Breast epithelium (tissue), 4 donors: ENCODE measurements at regions not wholly inside any gene's neighbourhood (a gene's known extent, or its start where the extent isn't known, plus 50 kb on each side); places are given as distances from the start of the nearest gene placed in this dataset.

ENCODE experiments used
- DNase-seq, 2 donors: peaks; one replicate each; pipeline ENCODE4 v3.0.0-alpha.2; 2019; ENCODE audit warnings: low spot score in 2 of 2
- H3K27ac ChIP-seq, 2 donors: fragments of 200-600 bp; sonication (generic) in 1 of 2; one replicate each; pipeline ENCODE4 v1.5.1; 2016 to 2019; ENCODE audit warnings: mild to moderate bottlenecking in 1 of 2
- H3K27me3 ChIP-seq, 2 donors: fragments of 200-600 bp; sonication (generic) in 1 of 2; one replicate each; pipeline versions ENCODE4 v1.5.1 to v1.6.0; 2017 to 2019; ENCODE audit warnings: control low read depth in 1 of 2, mild to moderate bottlenecking in 1 of 2
- H3K36me3 ChIP-seq: fragments of 200-600 bp; one replicate; pipeline ENCODE4 v1.5.1; 2019
- H3K4me1 ChIP-seq, 2 donors: fragments of 200-600 bp; sonication (generic); one replicate each; pipeline ENCODE4 v1.5.1; 2016 to 2019; ENCODE audit warnings: control low read depth in 1 of 2
- H3K4me3 ChIP-seq, 3 donors: fragments of 200-600 bp; sonication (generic); 1 replicate in 2 of 3; 2 replicates in 1 of 3; pipeline ENCODE4 v1.5.1; 2016 to 2019; ENCODE audit warnings: mild to moderate bottlenecking in 3 of 3, moderate library complexity in 2 of 3
- H3K9me3 ChIP-seq, 2 donors: fragments of 200-600 bp; sonication (generic) in 1 of 2; one replicate each; pipeline ENCODE4 v1.5.1; 2016 to 2019; ENCODE audit warnings: control low read depth in 1 of 2
- POLR2A ChIP-seq: fragments of 450-650 bp; IDR thresholded peaks from one replicate; pipeline ENCODE4 v1.6.1; 2016; ENCODE audit warnings: antibody characterized with exemption, mild to moderate bottlenecking, moderate library complexity
- POLR2AphosphoS5 ChIP-seq, 3 donors: sonication (generic); formaldehyde crosslinking; IDR thresholded peaks; one replicate each; pipeline ENCODE4 v1.6.1; 2017; ENCODE audit warnings: antibody characterized with exemption in 3 of 3
- intact Hi-C: fragments of 100-400 bp; cut with DNase I; formaldehyde crosslinking; loops from one replicate; pipeline ENCODE4 v1.15.1; 2023; ENCODE audit warnings: low total_unique reads
- TF ChIP-seq, protein P1 (sequence below), 3 donors: fragments of 450-650 bp; IDR thresholded peaks; one replicate each; pipeline ENCODE4 v1.5.1; 2016 to 2017; ENCODE audit warnings: antibody characterized with exemption in 3 of 3, mild to moderate bottlenecking in 3 of 3, moderate library complexity in 3 of 3

DNA sequence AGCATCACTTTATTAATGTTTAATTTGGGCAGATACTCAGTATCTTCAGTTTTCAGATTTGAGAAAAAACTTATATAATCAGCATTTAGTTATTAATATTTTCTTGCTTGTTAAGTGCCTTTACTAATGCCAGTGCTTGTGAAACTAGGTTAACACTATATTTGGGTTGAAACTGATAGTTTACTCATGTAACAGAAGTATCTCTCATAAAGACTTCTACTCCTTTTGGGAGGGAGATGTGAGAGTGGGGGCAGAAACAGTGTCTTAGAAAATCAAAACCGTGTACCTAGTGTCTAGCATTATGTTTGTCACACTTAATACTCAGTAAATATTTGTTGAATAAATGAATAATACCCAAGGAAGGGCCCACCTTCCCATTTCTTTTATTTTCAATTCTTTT is 129.5 kb downstream of the MSTN start:
- no peak overlapping the region for H3K4me3 ChIP-seq

DNA sequence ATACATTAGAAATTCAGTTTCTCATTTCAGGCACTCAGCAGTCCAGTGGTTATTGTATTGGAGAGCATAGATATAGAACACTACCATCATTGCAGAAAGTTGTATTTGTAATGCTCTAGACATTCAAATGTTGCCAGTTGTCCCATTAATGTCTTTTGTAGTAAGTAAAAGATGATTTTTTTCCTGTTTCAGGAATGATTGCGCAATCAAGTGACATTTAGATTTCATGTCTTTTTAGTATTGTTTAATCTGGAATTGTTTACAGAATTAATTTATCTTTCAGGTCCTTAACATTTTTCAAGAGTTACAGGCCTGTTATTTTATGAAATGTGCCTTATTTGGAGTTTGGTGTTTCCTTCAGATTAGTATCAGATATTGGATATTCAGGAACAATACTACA is 134.7 kb downstream of the MSTN start:
- DNase-seq, result no peak
- Histone ChIP-seq H3K4me3 (no peak overlapping the region), H3K27me3 (no peaks in the 10 kb centered on the region), H3K27ac (no peak overlapping the region), H3K9me3 (no peaks in the 10 kb centered on the region), H3K4me1 (no peaks in the 10 kb centered on the region), H3K36me3 (no peaks in the 10 kb centered on the region)
- TF ChIP-seq POLR2A (no peak), POLR2AphosphoS5 (IDR thresholded peaks at IDR 0.05) (no peak)
- TF ChIP-seq, protein P1, sequence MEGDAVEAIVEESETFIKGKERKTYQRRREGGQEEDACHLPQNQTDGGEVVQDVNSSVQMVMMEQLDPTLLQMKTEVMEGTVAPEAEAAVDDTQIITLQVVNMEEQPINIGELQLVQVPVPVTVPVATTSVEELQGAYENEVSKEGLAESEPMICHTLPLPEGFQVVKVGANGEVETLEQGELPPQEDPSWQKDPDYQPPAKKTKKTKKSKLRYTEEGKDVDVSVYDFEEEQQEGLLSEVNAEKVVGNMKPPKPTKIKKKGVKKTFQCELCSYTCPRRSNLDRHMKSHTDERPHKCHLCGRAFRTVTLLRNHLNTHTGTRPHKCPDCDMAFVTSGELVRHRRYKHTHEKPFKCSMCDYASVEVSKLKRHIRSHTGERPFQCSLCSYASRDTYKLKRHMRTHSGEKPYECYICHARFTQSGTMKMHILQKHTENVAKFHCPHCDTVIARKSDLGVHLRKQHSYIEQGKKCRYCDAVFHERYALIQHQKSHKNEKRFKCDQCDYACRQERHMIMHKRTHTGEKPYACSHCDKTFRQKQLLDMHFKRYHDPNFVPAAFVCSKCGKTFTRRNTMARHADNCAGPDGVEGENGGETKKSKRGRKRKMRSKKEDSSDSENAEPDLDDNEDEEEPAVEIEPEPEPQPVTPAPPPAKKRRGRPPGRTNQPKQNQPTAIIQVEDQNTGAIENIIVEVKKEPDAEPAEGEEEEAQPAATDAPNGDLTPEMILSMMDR (IDR thresholded peaks at IDR 0.05), result no peak
- intact Hi-C loops, result no loop called here

More for the DNA sequence above, 129.5 kb downstream of the MSTN start:
- TF ChIP-seq POLR2A (no peak), POLR2AphosphoS5 (IDR thresholded peaks at IDR 0.05) (no peak)
- TF ChIP-seq, protein P1 (IDR thresholded peaks at IDR 0.05), result no peak
- Histone ChIP-seq H3K27me3 (no peaks in the 10 kb centered on the region), H3K9me3 (no peaks in the 10 kb centered on the region), H3K4me1 (no peaks in the 10 kb centered on the region), H3K27ac (no peak overlapping the region), H3K36me3 (no peaks in the 10 kb centered on the region)
- intact Hi-C loops, result no loop called here
- DNase-seq, result no peak
